OCI-M1 (cell line): ENCODE measurements at regions not wholly inside any gene's neighbourhood (a gene's known extent, or its start where the extent isn't known, plus 50 kb on each side); places are given as distances from the start of the nearest gene placed in this dataset.

ENCODE experiments used
- DNase-seq: peaks from one replicate; lab custom pipeline; 2025; lab: John Stamatoyannopoulos, UW

- no peak for DNase-seq
Observed at GRCh38 chr17:65477600-65477999, 83.8 kb downstream of the AXIN2 start.

GRCh38 chr17:65474660-65475059 is 86.8 kb downstream of the AXIN2 start:
- DNase-seq: no peak

- DNase-seq: no peak
Observed at GRCh38 chr17:65473985-65474384, 87.5 kb downstream of the AXIN2 start.

GRCh38 chr17:65473363-65473762 is 88.1 kb downstream of the AXIN2 start:
- DNase-seq: no peak

- no peak for DNase-seq
Observed at GRCh38 chr17:65472666-65473309, 88.7 kb downstream of the AXIN2 start.

GRCh38 chr17:65470783-65471182 is 90.7 kb downstream of the AXIN2 start:
- DNase-seq: no peak

- DNase-seq: no peak
Observed at GRCh38 chr17:65468321-65468720, 93.1 kb downstream of the AXIN2 start.

GRCh38 chr17:65467156-65467555 is 94.3 kb downstream of the AXIN2 start:
- DNase-seq: no peak

- no peak for DNase-seq
Observed at GRCh38 chr17:65466547-65466946, 94.9 kb downstream of the AXIN2 start.

GRCh38 chr17:65463242-65463641 is 98.2 kb downstream of the AXIN2 start:
- no peak for DNase-seq

GRCh38 chr17:65459677-65460347 is 101.6 kb downstream of the AXIN2 start:
- DNase-seq: no peak

GRCh38 chr17:65457635-65458257 is 103.7 kb downstream of the AXIN2 start:
- DNase-seq: no peak

GRCh38 chr17:65457183-65457582 is 104.3 kb downstream of the AXIN2 start:
- DNase-seq: no peak

GRCh38 chr17:65456368-65457151 is 104.9 kb downstream of the AXIN2 start:
- DNase-seq: no peak

GRCh38 chr17:65455972-65456343 is 105.5 kb downstream of the AXIN2 start:
- no peak for DNase-seq

GRCh38 chr17:65455154-65455971 is 106.1 kb downstream of the AXIN2 start:
- DNase-seq: peak; percentile 11

GRCh38 chr17:65453204-65453931 is 108.1 kb downstream of the AXIN2 start:
- no peak for DNase-seq

GRCh38 chr17:65449495-65449894 is 112.0 kb downstream of the AXIN2 start:
- DNase-seq: no peak

- DNase-seq: no peak
Observed at GRCh38 chr17:65447823-65448222, 113.6 kb downstream of the AXIN2 start.

- no peak for DNase-seq
Observed at GRCh38 chr17:65446838-65447526, 114.5 kb downstream of the AXIN2 start.

GRCh38 chr17:65446043-65446442 is 115.4 kb downstream of the AXIN2 start:
- no peak for DNase-seq
